NCI-H2107 treated with DMSO at 0.1 percent for 48 hours (cell line): ENCODE measurements at regions not wholly inside any gene's neighbourhood (a gene's known extent, or its start where the extent isn't known, plus 50 kb on each side); places are given as distances from the start of the nearest gene placed in this dataset.

Experiments used
- DNase-seq: peaks from one replicate; lab custom pipeline; 2025; ENCODE audit not compliant: unreplicated experiment; lab: John Stamatoyannopoulos, UW

GRCh38 chr15:77557564-77557963 lies 75.1 kb downstream of the LINGO1 start:
- no peak for DNase-seq

GRCh38 chr15:77557144-77557543 lies 75.6 kb downstream of the LINGO1 start:
- no peak for DNase-seq

GRCh38 chr15:77556622-77557021 lies 76.1 kb downstream of the LINGO1 start:
- no peak for DNase-seq

GRCh38 chr15:77555232-77555631 lies 77.5 kb downstream of the LINGO1 start:
- no peak for DNase-seq

GRCh38 chr15:77554306-77555080 lies 78.2 kb downstream of the LINGO1 start:
- DNase-seq = no peak

GRCh38 chr15:77553695-77554094 lies 79.0 kb downstream of the LINGO1 start:
- no peak for DNase-seq

GRCh38 chr15:77553257-77553656 lies 79.5 kb downstream of the LINGO1 start:
- no peak for DNase-seq

- no peak for DNase-seq
Measured at GRCh38 chr15:77552066-77552465, 80.6 kb downstream of the LINGO1 start.

- DNase-seq = no peak
Measured at GRCh38 chr15:77550301-77551251, 82.1 kb downstream of the LINGO1 start.

GRCh38 chr15:77549576-77550288 lies 83.0 kb downstream of the LINGO1 start:
- DNase-seq = no peak

GRCh38 chr15:77548589-77549557 lies 83.8 kb downstream of the LINGO1 start:
- no peak for DNase-seq

GRCh38 chr15:77547801-77548588 lies 84.7 kb downstream of the LINGO1 start:
- DNase-seq = no peak

- DNase-seq = no peak
Measured at GRCh38 chr15:77546870-77547269, 85.8 kb downstream of the LINGO1 start.

GRCh38 chr15:77546050-77546501 lies 86.6 kb downstream of the LINGO1 start:
- no peak for DNase-seq

- no peak for DNase-seq
Measured at GRCh38 chr15:77545058-77545457, 87.7 kb downstream of the LINGO1 start.

- no peak for DNase-seq
Measured at GRCh38 chr15:77544162-77544561, 88.5 kb downstream of the LINGO1 start.

GRCh38 chr15:77543159-77543882 lies 89.4 kb downstream of the LINGO1 start:
- DNase-seq = peak; percentile 5

- no peak for DNase-seq
Measured at GRCh38 chr15:77542491-77543001, 90.2 kb downstream of the LINGO1 start.
